HG03103 (cell line): ENCODE measurements at regions not wholly inside any gene's neighbourhood (a gene's known extent, or its start where the extent isn't known, plus 50 kb on each side); places are given as distances from the start of the nearest gene placed in this dataset.

Experiments used
- ATAC-seq: cut with Tn5 transposase; IDR thresholded peaks from one replicate; pipeline ENCODE4 v1.9.1; 2021; ENCODE audit warnings: low read depth; ENCODE audit not compliant: unreplicated experiment

DNA sequence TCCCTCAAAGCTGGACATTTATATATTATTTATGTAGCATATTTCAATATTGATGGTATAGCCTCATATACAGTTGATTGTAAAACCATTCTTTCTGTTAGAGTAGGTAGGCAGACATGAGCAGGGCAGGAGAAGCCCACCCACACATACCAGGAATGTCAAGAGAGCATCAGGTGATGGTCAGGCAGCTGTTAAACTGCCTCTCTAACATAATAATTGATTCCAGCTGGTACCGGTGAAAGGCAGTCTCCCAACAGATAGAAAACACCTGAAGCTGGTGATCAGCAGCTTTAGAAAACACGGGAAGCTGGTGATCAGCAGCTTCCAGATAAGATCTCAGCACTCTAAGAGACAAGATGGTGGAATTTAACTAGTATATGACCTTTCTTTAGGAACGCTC lies 132.9 kb downstream of the SLITRK6 start:
- ATAC-seq: no peak

- ATAC-seq: no peak
Measured at GRCh38 chr13:85665286-85665685, 133.9 kb downstream of the SLITRK6 start.

- ATAC-seq: no peak
Measured at GRCh38 chr13:85663856-85664255, 135.4 kb downstream of the SLITRK6 start.

DNA sequence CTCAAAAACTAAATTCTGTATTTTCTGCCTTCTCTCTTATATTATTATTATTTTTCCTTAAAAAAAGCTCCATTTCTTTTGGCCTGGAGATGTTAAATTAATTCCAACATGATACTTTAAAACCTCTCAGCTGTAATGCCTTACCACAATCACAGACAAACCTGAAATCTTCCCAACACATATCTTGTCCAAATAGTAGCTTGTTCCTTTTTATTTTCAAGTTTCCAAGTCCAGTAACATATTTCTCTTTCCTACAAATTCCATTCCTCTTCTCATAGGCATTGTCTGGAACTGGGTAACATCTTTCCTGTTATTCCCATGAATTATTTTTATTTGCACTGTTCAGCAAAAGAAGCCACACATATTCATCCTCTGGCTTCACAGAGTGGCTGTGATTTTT lies 137.0 kb downstream of the SLITRK6 start:
- no peak for ATAC-seq

DNA sequence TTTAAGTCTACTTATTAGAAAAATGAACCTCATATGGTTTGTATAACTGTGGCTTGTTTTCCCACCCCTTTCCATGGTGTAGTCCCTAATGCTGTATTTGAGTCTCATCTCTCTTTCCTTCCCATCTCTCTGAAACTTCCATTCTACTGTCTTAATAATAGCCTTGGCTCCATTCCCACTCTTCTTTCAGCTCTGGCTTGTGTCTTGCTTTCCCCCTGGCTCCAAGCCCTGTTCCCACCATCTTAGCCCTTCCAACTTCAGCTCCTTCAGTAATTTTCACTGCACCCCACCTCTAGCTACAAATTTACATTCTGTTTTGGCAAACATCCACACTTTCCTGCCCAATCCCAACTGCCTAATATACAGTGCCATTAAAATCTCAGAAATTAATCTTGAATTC lies 137.5 kb downstream of the SLITRK6 start:
- ATAC-seq: no peak

DNA sequence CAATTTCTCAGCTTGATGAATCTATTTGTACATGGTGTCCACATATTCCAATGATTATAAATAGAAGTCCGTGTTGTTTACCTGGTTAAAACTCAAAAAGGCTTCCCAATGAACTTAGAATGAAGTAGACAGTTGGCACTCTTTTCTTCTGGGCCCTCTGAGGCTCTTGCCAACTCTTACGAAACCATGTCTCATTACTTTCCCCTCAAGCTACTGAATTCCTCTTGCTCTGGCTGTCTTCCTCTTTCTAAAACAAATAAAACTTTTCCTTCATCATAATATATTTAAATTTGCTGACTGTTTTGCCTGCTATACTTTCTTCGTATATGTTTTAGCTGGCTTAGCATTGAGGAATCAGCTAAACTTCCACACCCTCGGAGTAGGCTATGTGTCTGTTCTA lies 139.7 kb downstream of the SLITRK6 start:
- ATAC-seq: no peak

DNA sequence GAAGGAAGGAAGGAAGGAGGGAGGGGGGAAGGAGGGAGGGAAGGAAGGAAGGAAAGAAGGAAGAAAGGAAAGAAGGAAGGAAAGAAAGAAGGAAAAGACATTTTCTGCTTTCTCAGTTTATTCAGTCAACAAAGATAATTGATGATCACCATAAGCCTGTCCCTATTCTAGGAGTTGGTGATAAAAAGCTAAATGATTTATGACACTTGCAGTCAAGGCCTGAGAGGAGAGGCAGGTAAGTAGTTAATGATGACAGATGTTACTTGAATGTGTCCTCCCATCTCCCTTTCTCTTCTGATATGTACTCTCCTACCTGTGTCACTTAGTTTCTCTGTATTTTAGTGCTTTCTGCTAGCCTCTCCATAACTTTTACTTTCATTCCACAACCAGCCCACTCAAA lies 141.3 kb downstream of the SLITRK6 start:
- no peak for ATAC-seq

DNA sequence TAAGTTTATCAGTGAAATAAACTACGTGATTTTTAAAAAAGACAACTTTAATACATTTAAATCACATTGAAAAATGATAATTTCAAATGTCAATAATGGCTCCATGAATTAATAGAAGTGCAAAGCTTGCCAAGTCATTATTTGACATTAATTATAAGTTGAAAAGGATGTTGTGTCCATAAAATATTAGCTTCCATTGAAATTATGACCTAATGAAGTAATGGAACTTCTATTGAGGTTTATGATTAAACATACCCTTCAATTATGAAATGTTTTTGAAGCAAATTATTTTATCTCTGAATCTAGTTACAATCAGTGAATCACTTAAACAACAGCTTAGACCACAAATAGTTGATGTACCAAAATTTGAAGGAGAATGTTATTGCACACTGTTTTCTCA lies 144.2 kb downstream of the SLITRK6 start:
- ATAC-seq: no peak

- no peak for ATAC-seq
Measured at GRCh38 chr13:85654227-85654626, 145.0 kb downstream of the SLITRK6 start.

GRCh38 chr13:85653681-85654080 lies 145.5 kb downstream of the SLITRK6 start:
- no peak for ATAC-seq

DNA sequence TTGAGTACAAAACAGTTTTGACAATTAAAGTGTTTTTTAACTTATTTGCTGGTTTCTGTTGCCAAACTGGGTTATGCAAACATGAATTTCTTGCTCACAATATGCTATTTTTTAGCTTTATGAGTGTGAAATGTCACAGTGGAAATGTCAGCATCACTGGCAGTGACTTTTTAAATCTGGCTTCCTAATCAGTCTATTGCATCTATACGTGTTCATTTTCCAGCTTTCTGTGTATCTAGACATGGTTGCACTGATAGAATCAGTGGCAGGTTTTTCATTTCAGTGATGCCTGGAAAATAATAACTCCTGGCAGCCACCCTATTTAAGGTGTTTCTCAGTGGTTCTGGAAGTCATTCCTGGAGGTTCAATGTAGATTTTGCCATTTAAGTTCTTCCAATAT lies 146.7 kb downstream of the SLITRK6 start:
- no peak for ATAC-seq

- no peak for ATAC-seq
Measured at GRCh38 chr13:85651440-85651839, 147.8 kb downstream of the SLITRK6 start.

DNA sequence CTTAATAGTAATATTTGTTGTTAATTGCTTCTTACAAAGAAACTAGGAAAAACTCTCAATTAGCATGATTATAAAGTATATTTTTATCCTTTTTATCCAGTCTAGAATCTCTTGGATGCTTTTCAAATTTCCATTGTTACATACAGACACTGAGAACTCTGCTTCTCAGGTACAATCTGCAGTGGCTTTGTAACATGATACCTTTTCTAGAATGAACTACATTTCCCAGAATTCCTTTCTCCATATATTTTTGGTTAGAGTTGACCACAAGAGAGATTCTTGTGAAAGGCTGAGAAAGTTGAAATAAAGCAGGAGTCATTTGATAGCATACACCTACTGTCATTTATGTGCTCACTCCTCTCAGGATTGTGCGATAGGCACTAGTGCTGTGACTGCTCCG lies 148.6 kb downstream of the SLITRK6 start:
- ATAC-seq: no peak

- no peak for ATAC-seq
Measured at GRCh38 chr13:85640727-85641126, 158.5 kb downstream of the SLITRK6 start.

DNA sequence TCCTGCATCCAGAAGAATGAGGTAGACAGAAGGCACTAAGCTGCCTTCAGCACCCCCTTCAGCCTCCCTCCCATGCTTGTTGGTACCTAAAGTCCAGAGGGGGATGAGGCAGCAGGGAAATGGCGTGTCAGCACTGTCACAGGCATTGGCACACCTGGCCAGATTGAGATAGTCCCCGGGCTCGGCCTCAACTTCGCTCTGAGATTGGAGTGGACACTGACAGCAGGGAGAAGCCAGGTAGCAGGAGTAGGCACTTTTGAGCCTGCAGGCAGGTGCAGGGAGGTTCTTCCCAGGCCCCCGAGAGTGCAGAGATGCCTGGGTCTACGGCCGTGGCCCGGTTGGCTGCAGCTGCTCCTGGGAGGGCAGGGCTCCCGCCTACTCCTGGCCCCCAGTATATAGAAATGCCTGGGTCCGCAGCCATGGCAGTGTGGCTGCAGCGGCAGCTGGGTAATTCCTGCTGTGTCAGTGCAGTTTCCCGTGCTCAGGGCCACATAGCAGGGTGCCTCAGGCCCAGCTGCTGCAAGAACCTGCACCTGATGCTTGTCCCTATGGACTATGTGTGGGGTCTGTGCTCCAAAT lies 160.3 kb downstream of the SLITRK6 start:
- ATAC-seq: no peak

DNA sequence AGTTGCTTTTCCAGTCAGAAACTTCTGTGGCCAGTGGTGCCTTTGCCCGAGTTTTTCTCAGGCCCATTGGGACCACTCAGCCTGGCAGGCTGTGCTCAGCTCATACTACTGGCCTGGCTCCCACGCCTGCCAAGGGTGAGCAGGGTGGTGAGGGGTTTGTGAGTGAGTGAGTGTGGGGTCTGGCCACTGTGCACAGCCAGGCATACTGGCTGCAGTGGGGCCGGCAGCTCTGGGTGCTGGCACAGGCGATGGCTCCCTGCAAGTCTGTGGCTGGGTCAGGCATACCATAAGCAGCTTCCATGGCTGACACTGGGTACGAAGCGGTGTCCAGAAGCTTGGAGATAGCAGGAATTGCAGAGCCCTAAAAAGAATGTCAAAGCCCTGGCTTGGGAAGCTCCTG lies 161.0 kb downstream of the SLITRK6 start:
- no peak for ATAC-seq

- no peak for ATAC-seq
Measured at GRCh38 chr13:85632526-85633195, 166.6 kb downstream of the SLITRK6 start.

- ATAC-seq: no peak
Measured at GRCh38 chr13:85631801-85632200, 167.4 kb downstream of the SLITRK6 start.

DNA sequence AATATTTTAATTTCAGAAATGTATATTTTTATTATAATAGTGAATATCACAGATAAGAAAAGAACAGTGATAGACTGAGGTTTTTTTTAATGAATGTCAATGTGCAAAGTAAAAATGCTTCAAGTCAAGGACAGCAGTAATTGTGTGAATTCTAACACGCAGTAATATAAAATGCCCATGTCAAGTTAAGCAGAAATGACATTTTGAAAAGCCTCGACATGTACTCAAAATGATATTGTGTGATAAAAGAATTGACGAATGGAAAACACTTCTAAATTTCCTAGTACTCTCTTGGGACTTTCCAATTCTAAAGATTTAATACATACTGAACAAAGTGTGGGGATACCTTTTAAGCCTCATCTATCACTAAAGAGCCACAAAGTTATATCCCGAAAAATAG lies 172.6 kb downstream of the SLITRK6 start:
- ATAC-seq: no peak

- no peak for ATAC-seq
Measured at GRCh38 chr13:85619321-85619720, 179.9 kb downstream of the SLITRK6 start.

DNA sequence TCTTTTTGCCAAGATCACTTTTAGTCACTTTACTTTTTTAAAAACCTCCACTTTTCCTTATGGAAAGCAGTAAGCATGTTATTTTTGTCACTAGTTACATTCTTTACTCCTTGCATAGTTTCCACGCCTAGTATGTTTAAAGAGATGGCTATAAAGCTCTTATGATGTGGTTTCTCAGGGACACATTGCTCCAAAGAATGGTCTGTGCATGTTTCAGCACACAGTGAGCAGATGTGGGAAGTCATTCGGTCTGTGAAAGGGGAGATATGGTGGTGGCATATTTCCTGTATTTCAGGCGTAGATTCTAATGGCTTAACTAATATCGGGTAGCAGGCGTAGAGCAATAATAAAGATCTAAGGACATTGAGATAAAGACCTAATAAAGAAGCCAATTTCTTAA lies 180.7 kb downstream of the SLITRK6 start:
- ATAC-seq: no peak

DNA sequence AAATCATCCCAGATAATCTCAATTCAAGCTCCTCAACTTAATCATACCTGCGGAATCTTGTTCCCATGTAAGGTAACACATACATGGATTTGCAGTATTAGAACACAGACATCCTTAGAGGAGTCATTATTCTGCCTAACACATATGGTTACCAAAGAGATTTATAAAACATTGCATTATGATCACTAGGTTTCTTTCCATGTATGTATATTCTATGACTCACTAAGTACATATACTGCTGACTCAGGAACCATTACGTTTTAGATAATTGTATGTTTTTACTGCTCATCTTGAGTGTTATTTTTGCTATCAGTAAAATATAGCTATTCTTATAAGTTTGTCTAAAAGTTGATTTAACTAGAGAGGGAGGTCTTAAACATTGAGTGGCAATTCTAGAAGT lies 182.9 kb downstream of the SLITRK6 start:
- ATAC-seq: no peak

DNA sequence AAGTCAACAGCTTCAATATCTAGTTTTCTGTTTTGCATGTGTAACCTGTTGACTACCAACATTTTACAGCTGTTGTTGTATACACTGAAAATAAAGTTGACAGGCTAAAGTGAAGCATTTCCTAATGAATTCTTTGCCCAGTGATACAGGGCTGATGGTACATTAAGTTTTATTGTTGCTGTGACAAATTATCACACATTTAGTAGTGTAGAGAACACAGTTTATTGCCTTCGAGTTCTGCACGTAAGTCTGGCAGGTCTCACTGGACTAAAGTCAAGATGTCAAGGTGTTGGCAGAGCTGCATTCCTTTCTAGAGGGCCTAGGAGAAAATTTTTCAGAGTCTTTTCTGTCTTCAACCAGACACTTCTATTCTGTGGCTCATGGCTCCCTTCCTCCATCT lies 184.2 kb downstream of the SLITRK6 start:
- no peak for ATAC-seq
